GM23248 (cell line): ENCODE measurements at regions not wholly inside any gene's neighbourhood (a gene's known extent, or its start where the extent isn't known, plus 50 kb on each side); places are given as distances from the start of the nearest gene placed in this dataset.

Source experiments
- EZH2 ChIP-seq: fragments of 200-600 bp; sonication (generic); IDR thresholded peaks from 2 replicates; pipeline ENCODE4 v1.6.1; 2018; ENCODE audit warnings: antibody characterized with exemption, mild to moderate bottlenecking; ENCODE audit not compliant: insufficient read depth, poor library complexity, severe bottlenecking
- EZH2phosphoT487 ChIP-seq: fragments of 200-600 bp; sonication (generic); IDR thresholded peaks from 2 replicates; pipeline ENCODE4 v1.6.1; 2018; ENCODE audit warnings: antibody characterized with exemption, moderate library complexity, mild to moderate bottlenecking, low read depth; ENCODE audit not compliant: insufficient read depth

DNA sequence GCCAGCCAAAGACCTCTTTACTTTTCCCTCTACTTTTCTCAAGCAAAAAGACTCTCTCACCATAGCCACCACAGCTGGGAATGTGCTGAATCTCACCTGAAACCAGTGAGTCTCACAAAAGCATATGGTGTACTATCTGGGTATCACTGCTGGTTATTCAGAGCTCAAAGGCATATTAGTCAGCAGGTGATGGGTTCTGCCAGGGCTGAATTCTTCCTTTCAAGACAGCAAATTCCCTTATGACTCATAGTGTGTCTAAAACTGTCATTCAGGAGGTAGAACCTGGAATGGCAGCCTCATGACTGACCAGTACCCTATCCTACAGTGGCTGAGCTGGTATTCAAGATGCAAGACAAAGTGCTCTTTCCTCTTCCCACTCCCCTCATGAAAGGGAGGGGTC lies 2859.1 kb downstream of the PCDH9 start:
- no peak for TF ChIP-seq EZH2phosphoT487
- TF ChIP-seq EZH2: no peak
